Endothelial cell of umbilical vein (primary cell): ENCODE measurements at regions not wholly inside any gene's neighbourhood (a gene's known extent, or its start where the extent isn't known, plus 50 kb on each side); places are given as distances from the start of the nearest gene placed in this dataset.

ENCODE experiments used
- BruUV-seq: library from RNA; stranded (reverse); fragments of 400-500 nt; replicated peaks from 2 replicates; lab custom pipeline; 2021; lab: Mats Ljungman, UMichigan
- CTCF ChIA-PET: fragments of 300-600, 350-600 bp; sonication (Branson Sonifier 250); formaldehyde crosslinking; loops from one replicate; lab custom pipeline; 2021; ENCODE audit warnings: antibody characterized with exemption, inconsistent platforms; lab: Charles Lee
- POLR2A ChIA-PET: fragments of 300-600, 350-600 bp; sonication (Branson Sonifier 250); formaldehyde crosslinking; loops from one replicate; lab custom pipeline; 2021; ENCODE audit warnings: antibody characterized with exemption, inconsistent platforms; lab: Charles Lee
- DNase-seq: peaks from one replicate; pipeline ENCODE4 v3.0.0-alpha.2; 2011; ENCODE audit warnings: low read depth, low spot score
- FAIRE-seq: peaks from 2 replicates; lab custom pipeline; 2011; peaks lifted over from hg19 to GRCh38; lab: Jason Lieb, UNC
- H2AFZ ChIP-seq: 2 replicates; pipeline ENCODE4 v1.6.0; 2012; ENCODE audit warnings: low read depth, low read length, control low read depth, inconsistent platforms
- H3K27ac ChIP-seq: 2 replicates; pipeline ENCODE4 v1.5.1; 2011; ENCODE audit warnings: low read depth, mild to moderate bottlenecking, control low read depth, low read length, moderate library complexity; ENCODE audit not compliant: insufficient read depth
- H3K27me3 ChIP-seq, 2 experiments: 2 replicates each; pipeline versions ENCODE4 v1.6.0 to v1.6.1; 2011; ENCODE audit warnings: low read length in 2 of 2, mixed read lengths in 1 of 2; ENCODE audit not compliant: control insufficient read depth in 2 of 2, insufficient read depth in 2 of 2
- H3K36me3 ChIP-seq, 2 experiments: 2 replicates in 1 of 2; 3 replicates in 1 of 2; pipeline ENCODE4 v1.5.1; 2011; ENCODE audit warnings: low read length in 2 of 2, mild to moderate bottlenecking in 1 of 2, moderate library complexity in 1 of 2; ENCODE audit not compliant: control insufficient read depth in 2 of 2, insufficient read depth in 2 of 2; ENCODE audit errors: extremely low read depth in 1 of 2
- H3K4me1 ChIP-seq: 3 replicates; pipeline ENCODE4 v1.5.1; 2011; ENCODE audit warnings: mild to moderate bottlenecking, low read length; ENCODE audit not compliant: control insufficient read depth, insufficient read depth; ENCODE audit errors: extremely low read depth
- H3K4me2 ChIP-seq: 2 replicates; pipeline ENCODE4 v1.6.1; 2011; ENCODE audit warnings: low read length, control low read depth, mixed read lengths; ENCODE audit not compliant: insufficient read depth
- H3K4me3 ChIP-seq, 3 experiments: fragments of 200-600 bp in 1 of 3; sonication (generic), shearing (Covaris generic) in 1 of 3; replicated peaks in 1 of 3; 2 replicates each; pipeline ENCODE4 v1.5.1; 2011 to 2016; ENCODE audit warnings: control low read depth in 3 of 3, low read length in 3 of 3, mild to moderate bottlenecking in 2 of 3, inconsistent platforms in 1 of 3, low read depth in 1 of 3, moderate library complexity in 1 of 3; ENCODE audit not compliant: insufficient read depth in 1 of 3
- H3K79me2 ChIP-seq: 2 replicates; pipeline ENCODE4 v1.6.0; 2012; ENCODE audit warnings: low read length, inconsistent platforms; ENCODE audit not compliant: control insufficient read depth, insufficient read depth
- H3K9ac ChIP-seq: replicated peaks from 2 replicates; pipeline ENCODE3; 2011; ENCODE audit warnings: low read length, control low read depth; ENCODE audit not compliant: insufficient read depth; ENCODE audit errors: extremely low read depth
- H3K9me1 ChIP-seq: replicated peaks from 3 replicates; pipeline ENCODE4 v1.6.0; 2011; ENCODE audit warnings: mild to moderate bottlenecking, low read length; ENCODE audit not compliant: control insufficient read depth, insufficient read depth; ENCODE audit errors: extremely low read depth
- H3K9me3 ChIP-seq: replicated peaks from 2 replicates; pipeline ENCODE4 v1.5.1; 2012; ENCODE audit warnings: low read length, inconsistent platforms; ENCODE audit not compliant: control insufficient read depth, insufficient read depth
- H4K20me1 ChIP-seq: replicated peaks from 2 replicates; pipeline ENCODE3; 2011; ENCODE audit warnings: mild to moderate bottlenecking, low read length; ENCODE audit not compliant: control insufficient read depth, insufficient read depth; ENCODE audit errors: extremely low read depth
- CTCF ChIP-seq, 2 donors: IDR thresholded peaks; 1 replicate in 1 of 2; 2 replicates in 1 of 2; pipeline ENCODE4 v1.5.1; 2011; ENCODE audit warnings: low read length in 2 of 2, mild to moderate bottlenecking in 2 of 2, moderate library complexity in 2 of 2, control low read depth in 1 of 2, inconsistent platforms in 1 of 2, low read depth in 1 of 2; ENCODE audit not compliant: insufficient read depth in 1 of 2; ENCODE audit errors: extremely low read depth in 1 of 2
- EZH2 ChIP-seq: IDR thresholded peaks from 2 replicates; pipeline ENCODE4 v1.6.1; 2012; ENCODE audit warnings: borderline replicate concordance, low read depth, mild to moderate bottlenecking, moderate library complexity, low read length, inconsistent platforms; ENCODE audit not compliant: severe bottlenecking
- FOS ChIP-seq: IDR thresholded peaks from 2 replicates; pipeline ENCODE4 v1.6.1; 2011; ENCODE audit warnings: mild to moderate bottlenecking, low read length, moderate library complexity, borderline replicate concordance; ENCODE audit not compliant: insufficient read depth
- GATA2 ChIP-seq: IDR thresholded peaks from 2 replicates; pipeline ENCODE4 v1.7.0; 2011; ENCODE audit warnings: low read depth, mild to moderate bottlenecking, moderate library complexity, mixed read lengths, low read length; ENCODE audit not compliant: insufficient read length, insufficient read depth
- JUN ChIP-seq: IDR thresholded peaks from 2 replicates; pipeline ENCODE4 v1.6.1; 2011; ENCODE audit warnings: borderline replicate concordance, low read depth; ENCODE audit not compliant: insufficient read length, insufficient read depth
- MAX ChIP-seq: IDR thresholded peaks from 2 replicates; pipeline ENCODE4 v1.6.1; 2011; ENCODE audit not compliant: insufficient read depth, insufficient read length
- MYC ChIP-seq: IDR thresholded peaks from one replicate; pipeline ENCODE4 v1.6.1; 2011; ENCODE audit warnings: mild to moderate bottlenecking, low read depth, low read length
- POLR2A ChIP-seq: IDR thresholded peaks from 2 replicates; pipeline ENCODE4 v1.6.1; 2012; ENCODE audit warnings: low read depth, mild to moderate bottlenecking, control low read depth, low read length
- POLR2AphosphoS5 ChIP-seq: IDR thresholded peaks from 2 replicates; pipeline ENCODE4 v1.6.1; 2012; ENCODE audit warnings: low read depth, mild to moderate bottlenecking, control low read depth, low read length, moderate library complexity; ENCODE audit not compliant: insufficient read depth
- dilution Hi-C: fragments of 300-500 bp; cut with MboI; formaldehyde crosslinking; loops from one replicate; pipeline ENCODE4 v1.15.0; 2019; ENCODE audit warnings: low sequenced_read_pairs; ENCODE audit not compliant: extremely low pct_ligation_motif_present
- intact Hi-C: fragments of 100-400 bp; cut with micrococcal nuclease; formaldehyde crosslinking; loops from one replicate; pipeline ENCODE4 v1.10.0; 2022

- no peak overlapping the region for H3K9ac ChIP-seq
- intact Hi-C loops (no loop called here), dilution Hi-C loops (no loop called here)
- H3K27ac ChIP-seq = no peak overlapping the region
- no peak overlapping the region for H3K4me3 ChIP-seq
- H3K4me2 ChIP-seq = no peak overlapping the region
- FAIRE-seq = no peak
- peak overlapping the region; percentile 42 for H2AFZ ChIP-seq
- no peaks in the 10 kb centered on the region for H3K4me1 ChIP-seq
- H4K20me1 ChIP-seq = no peaks in the 10 kb centered on the region
- no peaks in the 10 kb centered on the region for H3K9me3 ChIP-seq
- TF ChIP-seq MAX (no peak), CTCF (IDR thresholded peaks at IDR 0.05; ENCODE audit: extremely low read depth in 1 of 2, insufficient read depth in 1 of 2, low read depth in 1 of 2, low read length in 2 of 2) (no peak), MYC (no peak), GATA2 (no peak), POLR2AphosphoS5 (no peak), POLR2A (no peak), JUN (no peak), FOS (no peak), EZH2 (no peak)
- POLR2A ChIA-PET = no interaction called here
- no peaks in the 10 kb centered on the region for H3K36me3 ChIP-seq
- no peaks in the 10 kb centered on the region for H3K79me2 ChIP-seq
- CTCF ChIA-PET = interaction anchor here (0.8 kb wide), 1 partner anchor 443 kb away, joined by 3 read pairs; no protein-coding TSS in a partner anchor
- H3K9me1 ChIP-seq = no peaks in the 10 kb centered on the region
- no peaks in the 10 kb centered on the region for H3K27me3 ChIP-seq
- BruUV-seq = no TSS peak
- DNase-seq = peak; percentile 62
These were observed 305.2 kb upstream of the PDE3A start for GRCh38 chr12:20063116-20063515.
